ENCODE measurements at regions not wholly inside any gene's neighbourhood (a gene's known extent, or its start where the extent isn't known, plus 50 kb on each side); places are given as distances from the start of the nearest gene placed in this dataset.

DNA sequence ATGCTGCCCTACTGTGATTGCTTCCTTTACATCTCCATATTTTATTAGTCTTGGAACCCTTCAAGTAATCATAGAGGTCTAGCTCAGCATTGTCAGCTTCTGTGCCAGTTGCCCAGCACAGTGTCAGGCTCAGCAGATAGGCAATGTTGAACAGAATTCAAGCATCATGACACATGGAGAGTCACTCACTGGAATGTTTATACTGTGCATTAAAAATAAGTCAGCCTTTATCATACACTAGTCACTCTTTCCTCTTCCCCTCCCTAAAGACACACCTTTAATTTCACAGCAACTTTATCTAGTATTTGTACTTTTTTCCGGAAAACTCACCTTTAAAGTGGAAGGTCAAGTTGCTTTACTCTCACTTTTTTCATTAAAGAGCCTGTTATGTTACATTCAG, 253.8 kb upstream of the CDH11 start:
- H3K9me2 ChIP-seq (ENCODE audit: insufficient read depth) = no peaks in the 10 kb centered on the region
- DNase-seq (ENCODE audit: low read depth, low spot score) (no peak), ATAC-seq (no peak)
- POLR2A ChIA-PET = no interaction called here
- no peaks in the 10 kb centered on the region for H3K36me3 ChIP-seq (ENCODE audit: control insufficient read depth in 1 of 2, insufficient read depth in 2 of 2, low read length in 2 of 2)
- no peaks in the 10 kb centered on the region for H3K4me1 ChIP-seq (ENCODE audit: control insufficient read depth in 1 of 2, insufficient read depth in 2 of 2, low read length in 2 of 2)
- TF ChIP-seq, protein P1, sequence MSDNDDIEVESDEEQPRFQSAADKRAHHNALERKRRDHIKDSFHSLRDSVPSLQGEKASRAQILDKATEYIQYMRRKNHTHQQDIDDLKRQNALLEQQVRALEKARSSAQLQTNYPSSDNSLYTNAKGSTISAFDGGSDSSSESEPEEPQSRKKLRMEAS (IDR thresholded peaks at IDR 0.05) = no peak
- H3K79me2 ChIP-seq (ENCODE audit: insufficient read depth, low read length) = no peaks in the 10 kb centered on the region
- H2AFZ ChIP-seq (ENCODE audit: low read depth, low read length, poor library complexity, severe bottlenecking) = no peak overlapping the region
- H3K9me3 ChIP-seq (ENCODE audit: control insufficient read depth in 1 of 2, insufficient read depth in 1 of 2, low read depth in 1 of 2, low read length in 2 of 2) = peaks cover 13 to 30% of the 10 kb centered on the region in 2 experiments; a peak in 2 of 4 replicates
- no peaks in the 10 kb centered on the region for H4K20me1 ChIP-seq (ENCODE audit: insufficient read depth)
- no peak overlapping the region for H3K4me3 ChIP-seq (replicated peaks in 1 of 2; ENCODE audit: low read depth in 1 of 2, low read length in 2 of 2)
- H3K4me2 ChIP-seq (ENCODE audit: low read length) = no peak overlapping the region
- no peaks in the 10 kb centered on the region for H3K27me3 ChIP-seq (ENCODE audit: insufficient read depth, low read length)
- intact Hi-C loops (cut with micrococcal nuclease) = no loop called here
- H3K9ac ChIP-seq (ENCODE audit: low read length) = no peak overlapping the region
- BruUV-seq (replicated peaks) = no TSS peak
- RAD21 ChIA-PET (ENCODE audit: low non-redundant PET in 1 of 2, low total read pairs in 2 of 2, uncharacterized antibody in 2 of 2, unreplicated experiment in 2 of 2) = no interaction called here
- no peak overlapping the region for H3K27ac ChIP-seq (ENCODE audit: low read depth, low read length)
- CTCF ChIA-PET = no interaction called here

DNA sequence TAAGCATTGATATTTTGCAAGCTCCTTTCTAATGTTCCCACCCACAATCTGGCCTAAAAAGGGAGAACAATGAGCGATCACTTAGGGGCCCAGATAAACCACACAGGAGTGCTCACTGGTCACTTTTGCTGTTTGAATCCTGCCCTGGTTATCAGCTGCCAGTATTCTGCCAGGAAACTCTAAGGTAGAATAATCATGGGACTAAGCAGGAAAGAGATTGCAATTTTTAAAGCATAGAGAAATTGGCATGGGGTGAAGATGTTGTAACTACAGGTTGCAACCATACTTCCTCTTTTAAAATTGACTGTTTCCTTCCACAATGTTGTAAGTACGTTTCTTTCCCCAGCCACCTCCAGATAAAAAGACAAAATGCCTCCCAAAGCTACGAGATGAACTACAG, 251.2 kb upstream of the CDH11 start:
- ATAC-seq (no peak), DNase-seq (ENCODE audit: low read depth, low spot score) (no peak)
- H3K9me2 ChIP-seq (ENCODE audit: insufficient read depth) = no peaks in the 10 kb centered on the region
- H3K4me2 ChIP-seq (ENCODE audit: low read length) = no peak overlapping the region
- ChIA-PET CTCF (no interaction called here), RAD21 (ENCODE audit: low non-redundant PET in 1 of 2, low total read pairs in 2 of 2, uncharacterized antibody in 2 of 2, unreplicated experiment in 2 of 2) (no interaction called here), POLR2A (no interaction called here)
- BruUV-seq (replicated peaks) = no TSS peak
- no peak overlapping the region for H3K4me3 ChIP-seq (replicated peaks in 1 of 2; ENCODE audit: low read depth in 1 of 2, low read length in 2 of 2)
- H3K36me3 ChIP-seq (ENCODE audit: control insufficient read depth in 1 of 2, insufficient read depth in 2 of 2, low read length in 2 of 2) = no peaks in the 10 kb centered on the region
- intact Hi-C loops (cut with micrococcal nuclease) = no loop called here
- peaks cover 13 to 30% of the 10 kb centered on the region in 2 experiments; a peak in 2 of 4 replicates for H3K9me3 ChIP-seq (ENCODE audit: control insufficient read depth in 1 of 2, insufficient read depth in 1 of 2, low read depth in 1 of 2, low read length in 2 of 2)
- H3K27me3 ChIP-seq (ENCODE audit: insufficient read depth, low read length) = no peaks in the 10 kb centered on the region
- H2AFZ ChIP-seq (ENCODE audit: low read depth, low read length, poor library complexity, severe bottlenecking) = no peak overlapping the region
- H3K9ac ChIP-seq (ENCODE audit: low read length) = no peak overlapping the region
- H4K20me1 ChIP-seq (ENCODE audit: insufficient read depth) = no peaks in the 10 kb centered on the region
- H3K4me1 ChIP-seq (ENCODE audit: control insufficient read depth in 1 of 2, insufficient read depth in 2 of 2, low read length in 2 of 2) = no peaks in the 10 kb centered on the region
- TF ChIP-seq POLR2AphosphoS5 (IDR thresholded peaks at IDR 0.05; ENCODE audit: low read depth, low read length) (no peak), POLR2A (IDR thresholded peaks at IDR 0.05; ENCODE audit: borderline replicate concordance, extremely low read depth, insufficient read depth, insufficient read length) (no peak)
- TF ChIP-seq, protein P1 (IDR thresholded peaks at IDR 0.05) = no peak
- TF ChIP-seq, protein P2, sequence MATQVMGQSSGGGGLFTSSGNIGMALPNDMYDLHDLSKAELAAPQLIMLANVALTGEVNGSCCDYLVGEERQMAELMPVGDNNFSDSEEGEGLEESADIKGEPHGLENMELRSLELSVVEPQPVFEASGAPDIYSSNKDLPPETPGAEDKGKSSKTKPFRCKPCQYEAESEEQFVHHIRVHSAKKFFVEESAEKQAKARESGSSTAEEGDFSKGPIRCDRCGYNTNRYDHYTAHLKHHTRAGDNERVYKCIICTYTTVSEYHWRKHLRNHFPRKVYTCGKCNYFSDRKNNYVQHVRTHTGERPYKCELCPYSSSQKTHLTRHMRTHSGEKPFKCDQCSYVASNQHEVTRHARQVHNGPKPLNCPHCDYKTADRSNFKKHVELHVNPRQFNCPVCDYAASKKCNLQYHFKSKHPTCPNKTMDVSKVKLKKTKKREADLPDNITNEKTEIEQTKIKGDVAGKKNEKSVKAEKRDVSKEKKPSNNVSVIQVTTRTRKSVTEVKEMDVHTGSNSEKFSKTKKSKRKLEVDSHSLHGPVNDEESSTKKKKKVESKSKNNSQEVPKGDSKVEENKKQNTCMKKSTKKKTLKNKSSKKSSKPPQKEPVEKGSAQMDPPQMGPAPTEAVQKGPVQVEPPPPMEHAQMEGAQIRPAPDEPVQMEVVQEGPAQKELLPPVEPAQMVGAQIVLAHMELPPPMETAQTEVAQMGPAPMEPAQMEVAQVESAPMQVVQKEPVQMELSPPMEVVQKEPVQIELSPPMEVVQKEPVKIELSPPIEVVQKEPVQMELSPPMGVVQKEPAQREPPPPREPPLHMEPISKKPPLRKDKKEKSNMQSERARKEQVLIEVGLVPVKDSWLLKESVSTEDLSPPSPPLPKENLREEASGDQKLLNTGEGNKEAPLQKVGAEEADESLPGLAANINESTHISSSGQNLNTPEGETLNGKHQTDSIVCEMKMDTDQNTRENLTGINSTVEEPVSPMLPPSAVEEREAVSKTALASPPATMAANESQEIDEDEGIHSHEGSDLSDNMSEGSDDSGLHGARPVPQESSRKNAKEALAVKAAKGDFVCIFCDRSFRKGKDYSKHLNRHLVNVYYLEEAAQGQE (IDR thresholded peaks at IDR 0.05; ENCODE audit: low read depth) = no peak
- no peaks in the 10 kb centered on the region for H3K79me2 ChIP-seq (ENCODE audit: insufficient read depth, low read length)
- no peak overlapping the region for H3K27ac ChIP-seq (ENCODE audit: low read depth, low read length)
